ENCODE measurements at regions not wholly inside any gene's neighbourhood (a gene's known extent, or its start where the extent isn't known, plus 50 kb on each side); places are given as distances from the start of the nearest gene placed in this dataset.

GRCh38 chrX:96407501-96407900 is 277.1 kb upstream of the DIAPH2 start:
- DNase-seq (no peak), ATAC-seq (no peak)
- Mint-ChIP-seq H3K4me1 (no peaks in the 10 kb centered on the region), H3K4me3 (no peak overlapping the region), H3K9me3 (no peaks in the 10 kb centered on the region), H3K27ac (no peak overlapping the region), H3K27me3 (no peaks in the 10 kb centered on the region)

- Mint-ChIP-seq H3K4me1 (no peaks in the 10 kb centered on the region), H3K27ac (no peak overlapping the region), H3K27me3 (no peaks in the 10 kb centered on the region), H3K9me3 (no peaks in the 10 kb centered on the region), H3K4me3 (no peak overlapping the region)
- DNase-seq (no peak), ATAC-seq (no peak)
These were observed 276.7 kb upstream of the DIAPH2 start for GRCh38 chrX:96407981-96408380.

- Mint-ChIP-seq H3K27me3 (no peaks in the 10 kb centered on the region), H3K4me1 (no peaks in the 10 kb centered on the region), H3K4me3 (no peak overlapping the region), H3K9me3 (no peaks in the 10 kb centered on the region), H3K27ac (no peak overlapping the region)
- DNase-seq (no peak), ATAC-seq (no peak)
These were observed 273.7 kb upstream of the DIAPH2 start for GRCh38 chrX:96410927-96411326.

GRCh38 chrX:96417695-96418094 is 266.9 kb upstream of the DIAPH2 start:
- Mint-ChIP-seq H3K27me3 (no peaks in the 10 kb centered on the region), H3K4me1 (no peaks in the 10 kb centered on the region), H3K9me3 (no peaks in the 10 kb centered on the region), H3K27ac (no peak overlapping the region), H3K4me3 (no peak overlapping the region)
- ATAC-seq (no peak), DNase-seq (no peak)

GRCh38 chrX:96424007-96424406 is 260.6 kb upstream of the DIAPH2 start:
- Mint-ChIP-seq H3K4me1 (no peaks in the 10 kb centered on the region), H3K27me3 (no peaks in the 10 kb centered on the region), H3K27ac (no peak overlapping the region), H3K4me3 (no peak overlapping the region), H3K9me3 (no peaks in the 10 kb centered on the region)
- DNase-seq = no peak
- no peak for ATAC-seq

- ATAC-seq (no peak), DNase-seq (no peak)
- Mint-ChIP-seq H3K27ac (no peak overlapping the region), H3K4me1 (no peaks in the 10 kb centered on the region), H3K4me3 (no peak overlapping the region), H3K9me3 (no peaks in the 10 kb centered on the region), H3K27me3 (no peaks in the 10 kb centered on the region)
These were observed 259.4 kb upstream of the DIAPH2 start for GRCh38 chrX:96425200-96425599.

GRCh38 chrX:96430756-96431455 is 253.7 kb upstream of the DIAPH2 start:
- ATAC-seq (no peak), DNase-seq (no peak)
- H3K4me3 Mint-ChIP-seq = no peak overlapping the region
- H3K4me1 Mint-ChIP-seq = no peaks in the 10 kb centered on the region
- H3K27me3 Mint-ChIP-seq = no peaks in the 10 kb centered on the region
- no peaks in the 10 kb centered on the region for H3K9me3 Mint-ChIP-seq
- no peak overlapping the region for H3K27ac Mint-ChIP-seq

- DNase-seq = no peak
- Mint-ChIP-seq H3K4me3 (no peak overlapping the region), H3K27me3 (no peaks in the 10 kb centered on the region), H3K9me3 (no peaks in the 10 kb centered on the region), H3K27ac (no peak overlapping the region), H3K4me1 (no peaks in the 10 kb centered on the region)
- no peak for ATAC-seq
These were observed 252.0 kb upstream of the DIAPH2 start for GRCh38 chrX:96432647-96433046.

- no peak overlapping the region for H3K27ac Mint-ChIP-seq
- H3K4me1 Mint-ChIP-seq = no peaks in the 10 kb centered on the region
- H3K9me3 Mint-ChIP-seq = no peaks in the 10 kb centered on the region
- H3K27me3 Mint-ChIP-seq = no peaks in the 10 kb centered on the region
- ATAC-seq (no peak), DNase-seq (no peak)
- H3K4me3 Mint-ChIP-seq = no peak overlapping the region
These were observed 251.1 kb upstream of the DIAPH2 start for GRCh38 chrX:96433409-96434077.

- Mint-ChIP-seq H3K4me3 (no peak overlapping the region), H3K9me3 (no peaks in the 10 kb centered on the region), H3K27ac (no peak overlapping the region), H3K27me3 (no peaks in the 10 kb centered on the region), H3K4me1 (no peaks in the 10 kb centered on the region)
- DNase-seq = no peak
- ATAC-seq = no peak
These were observed 249.1 kb upstream of the DIAPH2 start for GRCh38 chrX:96435378-96436035.

- no peak for ATAC-seq
These were observed 248.5 kb upstream of the DIAPH2 start for GRCh38 chrX:96436105-96436504.

GRCh38 chrX:96438803-96439202 is 245.8 kb upstream of the DIAPH2 start:
- Mint-ChIP-seq H3K9me3 (no peaks in the 10 kb centered on the region), H3K4me3 (no peak overlapping the region), H3K4me1 (no peaks in the 10 kb centered on the region), H3K27me3 (no peaks in the 10 kb centered on the region), H3K27ac (peak overlapping the region in 1 of 2 donors; percentile 14)
- ATAC-seq (no peak), DNase-seq (no peak)

More at GRCh38 chrX:96436105-96436504, 248.5 kb upstream of the DIAPH2 start:
- Mint-ChIP-seq H3K27ac (no peak overlapping the region), H3K4me3 (no peak overlapping the region), H3K9me3 (no peaks in the 10 kb centered on the region), H3K27me3 (no peaks in the 10 kb centered on the region), H3K4me1 (no peaks in the 10 kb centered on the region)
- DNase-seq = no peak

- H3K4me3 Mint-ChIP-seq = no peak overlapping the region
- ATAC-seq = no peak
- DNase-seq = no peak
- H3K4me1 Mint-ChIP-seq = no peaks in the 10 kb centered on the region
- H3K27ac Mint-ChIP-seq = no peak overlapping the region
- no peaks in the 10 kb centered on the region for H3K9me3 Mint-ChIP-seq
- H3K27me3 Mint-ChIP-seq = peaks cover 8% of the 10 kb centered on the region
These were observed 243.7 kb upstream of the DIAPH2 start for GRCh38 chrX:96440941-96441340.

GRCh38 chrX:96445531-96446065 is 239.0 kb upstream of the DIAPH2 start:
- Mint-ChIP-seq H3K4me3 (no peak overlapping the region), H3K27me3 (peaks cover 8% of the 10 kb centered on the region), H3K4me1 (no peaks in the 10 kb centered on the region), H3K27ac (no peak overlapping the region), H3K9me3 (no peaks in the 10 kb centered on the region)
- DNase-seq (no peak), ATAC-seq (no peak)

GRCh38 chrX:96446524-96446923 is 238.1 kb upstream of the DIAPH2 start:
- Mint-ChIP-seq H3K27me3 (peaks cover 8% of the 10 kb centered on the region), H3K4me3 (no peak overlapping the region), H3K27ac (no peak overlapping the region), H3K4me1 (no peaks in the 10 kb centered on the region), H3K9me3 (no peaks in the 10 kb centered on the region)
- ATAC-seq (no peak), DNase-seq (no peak)

- Mint-ChIP-seq H3K27ac (no peak overlapping the region), H3K4me3 (no peak overlapping the region), H3K27me3 (peaks cover 8% of the 10 kb centered on the region), H3K4me1 (no peaks in the 10 kb centered on the region), H3K9me3 (no peaks in the 10 kb centered on the region)
- DNase-seq = no peak
- ATAC-seq = no peak
These were observed 237.5 kb upstream of the DIAPH2 start for GRCh38 chrX:96447161-96447560.

Data from stimulated activated naive CD8-positive, alpha-beta T cell treated with anti-CD3 and anti-CD28 coated beads, Interleukin-15, amount 100 ng/mL, for 72 hours (primary cell).